ENCODE measurements at regions not wholly inside any gene's neighbourhood (a gene's known extent, or its start where the extent isn't known, plus 50 kb on each side); places are given as distances from the start of the nearest gene placed in this dataset.

GRCh38 chr2:2767837-2768236, 436.8 kb upstream of the MYT1L start:
- TF ChIP-seq CTCF (IDR thresholded peaks at IDR 0.05), result no peak
- TF ChIP-seq EP300 (IDR thresholded peaks at IDR 0.05), result no peak
